ENCODE measurements at regions not wholly inside any gene's neighbourhood (a gene's known extent, or its start where the extent isn't known, plus 50 kb on each side); places are given as distances from the start of the nearest gene placed in this dataset.
"Not testable (repeated sequence)": the region's sequence is repeated elsewhere in the genome, so short reads cannot be mapped to it uniquely, and the experiment has no call there.

- in situ Hi-C loops (cut with HindIII; ENCODE audit: low pct_ligation_motif_present, low sequenced_read_pairs): no loop called here
- H3K36me3 ChIP-seq (replicated peaks): no peaks in the 10 kb centered on the region
- no peak overlapping the region for H3K4me3 ChIP-seq (ENCODE audit: low read depth, low read length)
- DNase-seq: no peak
- H3K27me3 ChIP-seq (replicated peaks): no peaks in the 10 kb centered on the region
- no peak for TF ChIP-seq CTCF (IDR thresholded peaks at IDR 0.05; ENCODE audit: low read depth, low read length, missing control alignments)
- H3K27ac ChIP-seq: no peak overlapping the region
Observed at GRCh38 chr14:106377432-106377831, 851.0 kb downstream of the TMEM121 start.

GRCh38 chr14:106378191-106378590 is 851.8 kb downstream of the TMEM121 start:
- DNase-seq: no peak
- Histone ChIP-seq H3K4me3 (ENCODE audit: low read depth, low read length) (no peak overlapping the region), H3K27ac (no peak overlapping the region), H3K36me3 (replicated peaks) (no peaks in the 10 kb centered on the region), H3K27me3 (replicated peaks) (no peaks in the 10 kb centered on the region)
- in situ Hi-C loops (cut with HindIII; ENCODE audit: low pct_ligation_motif_present, low sequenced_read_pairs): no loop called here
- no peak for TF ChIP-seq CTCF (IDR thresholded peaks at IDR 0.05; ENCODE audit: low read depth, low read length, missing control alignments)

GRCh38 chr14:106380740-106381139 is 854.4 kb downstream of the TMEM121 start:
- no peaks in the 10 kb centered on the region for H3K27me3 ChIP-seq (replicated peaks)
- H3K36me3 ChIP-seq (replicated peaks): no peaks in the 10 kb centered on the region
- no peak overlapping the region for H3K4me3 ChIP-seq (ENCODE audit: low read depth, low read length)
- no peak overlapping the region for H3K27ac ChIP-seq
- in situ Hi-C loops (cut with HindIII; ENCODE audit: low pct_ligation_motif_present, low sequenced_read_pairs): no loop called here
- TF ChIP-seq CTCF (IDR thresholded peaks at IDR 0.05; ENCODE audit: low read depth, low read length, missing control alignments): no peak
- DNase-seq: no peak

- H3K36me3 ChIP-seq (replicated peaks); H3K27me3 ChIP-seq (replicated peaks); DNase-seq; H3K27ac ChIP-seq; in situ Hi-C loops (cut with HindIII; ENCODE audit: low pct_ligation_motif_present, low sequenced_read_pairs); H3K4me3 ChIP-seq (ENCODE audit: low read depth, low read length): not testable (repeated sequence)
Observed at GRCh38 chr14:106389186-106389585, 862.8 kb downstream of the TMEM121 start.

- in situ Hi-C loops (cut with HindIII; ENCODE audit: low pct_ligation_motif_present, low sequenced_read_pairs): no loop called here
- H3K4me3 ChIP-seq (ENCODE audit: low read depth, low read length): no peak overlapping the region
- no peak overlapping the region for H3K27ac ChIP-seq
- H3K36me3 ChIP-seq (replicated peaks): no peaks in the 10 kb centered on the region
- DNase-seq: no peak
- H3K27me3 ChIP-seq (replicated peaks): no peaks in the 10 kb centered on the region
- no peak for TF ChIP-seq CTCF (IDR thresholded peaks at IDR 0.05; ENCODE audit: low read depth, low read length, missing control alignments)
Observed at GRCh38 chr14:106390401-106390800, 864.0 kb downstream of the TMEM121 start.

GRCh38 chr14:106390947-106391346 is 864.6 kb downstream of the TMEM121 start:
- Histone ChIP-seq H3K36me3 (replicated peaks) (no peaks in the 10 kb centered on the region), H3K4me3 (ENCODE audit: low read depth, low read length) (no peak overlapping the region), H3K27ac (no peak overlapping the region), H3K27me3 (replicated peaks) (no peaks in the 10 kb centered on the region)
- in situ Hi-C loops (cut with HindIII; ENCODE audit: low pct_ligation_motif_present, low sequenced_read_pairs): no loop called here
- DNase-seq: no peak
- TF ChIP-seq CTCF (IDR thresholded peaks at IDR 0.05; ENCODE audit: low read depth, low read length, missing control alignments): no peak

Measured in brain microvascular endothelial cell (primary cell).